Uterus (tissue), 2 donors: ENCODE measurements at regions not wholly inside any gene's neighbourhood (a gene's known extent, or its start where the extent isn't known, plus 50 kb on each side); places are given as distances from the start of the nearest gene placed in this dataset.

Experiments
- CTCF ChIP-seq, 4 experiments: fragments of 200-600 bp in 2 of 4; fragments of 450-650 bp in 2 of 4; sonication (generic) in 2 of 4; IDR thresholded peaks; one replicate each; pipeline ENCODE4 v1.5.1; 2016 to 2019; ENCODE audit warnings: antibody characterized with exemption in 4 of 4, mild to moderate bottlenecking in 2 of 4, moderate library complexity in 1 of 4
- POLR2A ChIP-seq, 2 donors: fragments of 450-650 bp; IDR thresholded peaks; one replicate each; pipeline ENCODE4 v1.6.1; 2016; ENCODE audit warnings: antibody characterized with exemption in 2 of 2, mild to moderate bottlenecking in 1 of 2, moderate library complexity in 1 of 2

GRCh38 chr12:24256684-24257083, 307.2 kb upstream of the SOX5 start:
- TF ChIP-seq POLR2A (IDR thresholded peaks at IDR 0.05) (no peak), CTCF (IDR thresholded peaks at IDR 0.05) (no peak)
